IMR-90 (cell line): ENCODE measurements at regions not wholly inside any gene's neighbourhood (a gene's known extent, or its start where the extent isn't known, plus 50 kb on each side); places are given as distances from the start of the nearest gene placed in this dataset.

ENCODE experiments used
- ATAC-seq: fragments of 200-7000 bp; cut with Tn5 transposase; 2 replicates; pipeline ENCODE4 v1.9.1; 2020; ENCODE audit warnings: low read depth, mild to moderate bottlenecking, moderate library complexity
- BruUV-seq: library from RNA; stranded (reverse); fragments of 400-500 nt; replicated peaks from 2 replicates; lab custom pipeline; 2021; lab: Mats Ljungman, UMichigan
- CTCF ChIA-PET: fragments of 300-600 bp; formaldehyde crosslinking; extraction: SDS; loops from one replicate; lab custom pipeline; 2021; ENCODE audit warnings: antibody characterized with exemption; lab: Yijun Ruan, JAX
- POLR2A ChIA-PET: fragments of 300-600 bp; sonication (Branson Sonifier 250); formaldehyde crosslinking; loops from one replicate; lab custom pipeline; 2022; ENCODE audit warnings: antibody characterized with exemption; ENCODE audit not compliant: unreplicated experiment; lab: Charles Lee
- DNase-seq: peaks from one replicate; pipeline ENCODE4 v3.0.0; 2013
- H2AFZ ChIP-seq: replicated peaks from 2 replicates; pipeline ENCODE3; 2013; ENCODE audit warnings: low read length, mild to moderate bottlenecking; ENCODE audit not compliant: poor library complexity
- H2AK5ac ChIP-seq: 2 replicates; pipeline ENCODE4 v1.6.1; 2013; ENCODE audit warnings: low read depth, low read length, inconsistent platforms
- H2AK9ac ChIP-seq: replicated peaks from 2 replicates; pipeline ENCODE3; 2013; ENCODE audit warnings: mild to moderate bottlenecking, low read depth, low read length, moderate library complexity; ENCODE audit not compliant: poor library complexity
- H2BK120ac ChIP-seq: 2 replicates; pipeline ENCODE4 v1.6.1; 2013; ENCODE audit warnings: low read depth, low read length, inconsistent platforms
- H2BK15ac ChIP-seq: 3 replicates; pipeline ENCODE4 v1.6.1; 2013; ENCODE audit warnings: low read depth, low read length, inconsistent platforms
- H2BK20ac ChIP-seq: 2 replicates; pipeline ENCODE4 v1.6.1; 2013; ENCODE audit warnings: low read depth, mild to moderate bottlenecking, inconsistent platforms, low read length, moderate library complexity
- H2BK5ac ChIP-seq: 2 replicates; pipeline ENCODE4 v1.6.1; 2013; ENCODE audit warnings: mild to moderate bottlenecking, low read depth, low read length, inconsistent platforms; ENCODE audit not compliant: poor library complexity, severe bottlenecking
- H3K14ac ChIP-seq: replicated peaks from 2 replicates; pipeline ENCODE4 v1.6.1; 2013; ENCODE audit warnings: low read depth, low read length, inconsistent platforms
- H3K18ac ChIP-seq: 2 replicates; pipeline ENCODE4 v1.6.1; 2013; ENCODE audit warnings: low read depth, low read length, control low read depth
- H3K23ac ChIP-seq: 2 replicates; pipeline ENCODE4 v1.6.1; 2013; ENCODE audit warnings: low read depth, low read length, inconsistent platforms
- H3K27ac ChIP-seq: 2 replicates; pipeline ENCODE4 v1.5.1; 2013; ENCODE audit warnings: mild to moderate bottlenecking, control low read depth, low read length; ENCODE audit not compliant: insufficient read depth
- H3K27me3 ChIP-seq: 2 replicates; pipeline ENCODE4 v1.6.1; 2013; ENCODE audit warnings: low read length; ENCODE audit not compliant: control insufficient read depth, insufficient read depth
- H3K36me3 ChIP-seq: 2 replicates; pipeline ENCODE4 v1.6.1; 2013; ENCODE audit warnings: low read length, mixed read lengths; ENCODE audit not compliant: control insufficient read depth, insufficient read depth
- H3K4ac ChIP-seq: 2 replicates; pipeline ENCODE4 v1.6.1; 2013; ENCODE audit warnings: low read depth, low read length, inconsistent platforms
- H3K4me1 ChIP-seq: 2 replicates; pipeline ENCODE4 v1.6.1; 2013; ENCODE audit warnings: low read length, mixed read lengths; ENCODE audit not compliant: control insufficient read depth, insufficient read depth
- H3K4me2 ChIP-seq: 2 replicates; pipeline ENCODE4 v1.6.1; 2013; ENCODE audit warnings: low read depth, mild to moderate bottlenecking, control low read depth, low read length, moderate library complexity
- H3K4me3 ChIP-seq: 2 replicates; pipeline ENCODE4 v1.5.1; 2013; ENCODE audit warnings: low read depth, mild to moderate bottlenecking, control low read depth, low read length, moderate library complexity; ENCODE audit not compliant: insufficient read depth
- H3K56ac ChIP-seq: 2 replicates; pipeline ENCODE4 v1.6.1; 2013; ENCODE audit warnings: low read length, inconsistent platforms; ENCODE audit not compliant: insufficient read depth; ENCODE audit errors: extremely low read depth
- H3K79me1 ChIP-seq, 2 experiments: 2 replicates each; pipeline ENCODE4 v1.6.1; 2013; ENCODE audit warnings: low read length in 2 of 2, inconsistent platforms in 1 of 2, low read depth in 1 of 2
- H3K9ac ChIP-seq: 2 replicates; pipeline ENCODE4 v1.6.1; 2013; ENCODE audit warnings: low read depth, low read length, control low read depth
- H3K9me1 ChIP-seq: 2 replicates; pipeline ENCODE4 v1.6.1; 2013; ENCODE audit warnings: low read length, inconsistent platforms; ENCODE audit not compliant: insufficient read depth
- H3K9me3 ChIP-seq: 2 replicates; pipeline ENCODE4 v1.6.1; 2013; ENCODE audit warnings: low read length; ENCODE audit not compliant: control insufficient read depth, insufficient read depth
- H4K20me1 ChIP-seq: 2 replicates; pipeline ENCODE4 v1.6.1; 2013; ENCODE audit warnings: low read length, inconsistent platforms; ENCODE audit not compliant: insufficient read depth
- H4K5ac ChIP-seq: 2 replicates; pipeline ENCODE4 v1.6.1; 2013; ENCODE audit warnings: mild to moderate bottlenecking, low read depth, low read length, control low read depth
- H4K8ac ChIP-seq, 2 experiments: 2 replicates each; pipeline ENCODE4 v1.6.1; 2013; ENCODE audit warnings: low read depth in 2 of 2, low read length in 2 of 2, control low read depth in 1 of 2, inconsistent platforms in 1 of 2
- H4K91ac ChIP-seq: 2 replicates; pipeline ENCODE4 v1.6.1; 2013; ENCODE audit warnings: low read depth, low read length, inconsistent platforms; ENCODE audit not compliant: insufficient read depth
- CEBPB ChIP-seq: IDR thresholded peaks from 2 replicates; pipeline ENCODE4 v1.6.1; 2012; ENCODE audit warnings: low read depth, low read length, improper control_type of control experiment
- CTCF ChIP-seq: conservative IDR thresholded peaks from 2 replicates; pipeline ENCODE4 v1.5.1; 2012; ENCODE audit warnings: mild to moderate bottlenecking, low read depth, low read length, improper control_type of control experiment
- FOS ChIP-seq: fragments of 150-350 bp; IDR thresholded peaks from 2 replicates; pipeline ENCODE4 v1.6.1; 2016; ENCODE audit warnings: low read depth, low read length
- MAFK ChIP-seq: IDR thresholded peaks from 2 replicates; pipeline ENCODE4 v1.6.1; 2012; ENCODE audit warnings: low read depth, low read length, improper control_type of control experiment
- MAZ ChIP-seq: IDR thresholded peaks from 2 replicates; pipeline ENCODE4 v1.6.1; 2012; ENCODE audit warnings: low read depth, mild to moderate bottlenecking, low read length, improper control_type of control experiment, moderate library complexity, borderline replicate concordance
- MXI1 ChIP-seq: IDR thresholded peaks from 2 replicates; pipeline ENCODE4 v1.6.1; 2012; ENCODE audit warnings: low read depth, mild to moderate bottlenecking, low read length, moderate library complexity, borderline replicate concordance
- POLR2A ChIP-seq: IDR thresholded peaks from 2 replicates; pipeline ENCODE4 v1.6.1; 2012; ENCODE audit warnings: mild to moderate bottlenecking, low read depth, low read length
- RAD21 ChIP-seq: IDR thresholded peaks from 2 replicates; pipeline ENCODE4 v1.6.1; 2012; ENCODE audit warnings: low read length, improper control_type of control experiment
- RFX5 ChIP-seq: IDR thresholded peaks from 2 replicates; pipeline ENCODE4 v1.8.0; 2012; ENCODE audit warnings: low read depth, mild to moderate bottlenecking, low read length, moderate library complexity
- WGBS, 2 experiments: methylation state at CpG; one replicate each; pipeline versions ENCODE4 v1.1.5 to v1.1.7; 2013; ENCODE audit warnings: missing lambda C conversion rate in 2 of 2; ENCODE audit not compliant: insufficient read length in 1 of 2; ENCODE audit errors: extremely low coverage in 2 of 2; 5-methylcytosine and 5-hydroxymethylcytosine counted together
- dilution Hi-C: fragments of 300-500 bp; cut with HindIII; formaldehyde crosslinking; loops from one replicate; pipeline ENCODE4 v1.14.3; 2018; ENCODE audit warnings: low sequenced_read_pairs; ENCODE audit not compliant: unreplicated experiment
- in situ Hi-C: fragments of 300-500 bp; cut with MboI; formaldehyde crosslinking; loops from 3 replicates; pipeline ENCODE4 v1.14.3; 2019; ENCODE audit warnings: low sequenced_read_pairs, inconsistent platforms, mixed read lengths
- intact Hi-C: fragments of 100-400 bp; cut with micrococcal nuclease; formaldehyde crosslinking; loops from 2 replicates; pipeline ENCODE4 v1.10.0; 2022

GRCh38 chr5:3531320-3531986, 64.2 kb upstream of the IRX1 start:
- TF ChIP-seq RAD21 (no peak), MAZ (no peak), RFX5 (no peak), POLR2A (no peak), CTCF (no peak), FOS (no peak), MXI1 (no peak), CEBPB (no peak), MAFK (no peak)
- dilution Hi-C loops (no loop called here), intact Hi-C loops (no loop called here), in situ Hi-C loops (no loop called here)
- ATAC-seq (no peak), DNase-seq (no peak)
- no peak overlapping the region for H3K56ac ChIP-seq
- no peak overlapping the region for H3K4me3 ChIP-seq
- no peak overlapping the region for H2BK15ac ChIP-seq
- H3K27ac ChIP-seq, result no peak overlapping the region
- H4K20me1 ChIP-seq, result no peaks in the 10 kb centered on the region
- ChIA-PET CTCF (no interaction called here), POLR2A (no interaction called here)
- no peak overlapping the region for H3K9ac ChIP-seq
- no peaks in the 10 kb centered on the region for H3K27me3 ChIP-seq
- H2BK20ac ChIP-seq, result no peak overlapping the region
- H2AK9ac ChIP-seq, result no peak overlapping the region
- H4K5ac ChIP-seq, result no peak overlapping the region
- no peak overlapping the region for H3K14ac ChIP-seq
- H3K23ac ChIP-seq, result no peak overlapping the region
- H3K18ac ChIP-seq, result no peak overlapping the region
- no peak overlapping the region for H3K4ac ChIP-seq
- no peak overlapping the region for H2AK5ac ChIP-seq
- 51% methylated on average over 5 of the region's 8 CpGs; no CpG with 5 or more reads in 1 of the 2 experiments for WGBS, 2 experiments
- no peak overlapping the region for H2AFZ ChIP-seq
- H3K36me3 ChIP-seq, result no peaks in the 10 kb centered on the region
- H3K4me2 ChIP-seq, result no peak overlapping the region
- H2BK5ac ChIP-seq, result no peak overlapping the region
- no peak overlapping the region for H2BK120ac ChIP-seq
- H4K91ac ChIP-seq, result no peak overlapping the region
- H3K4me1 ChIP-seq, result no peaks in the 10 kb centered on the region
- H4K8ac ChIP-seq, result no peak overlapping the region
- no peaks in the 10 kb centered on the region for H3K9me1 ChIP-seq
- peaks cover 24% of the 10 kb centered on the region for H3K9me3 ChIP-seq
- BruUV-seq, result no TSS peak
- no peaks in the 10 kb centered on the region for H3K79me1 ChIP-seq
